Neutrophil (primary cell): ENCODE measurements at regions not wholly inside any gene's neighbourhood (a gene's known extent, or its start where the extent isn't known, plus 50 kb on each side); places are given as distances from the start of the nearest gene placed in this dataset.

Experiments
- H3K27ac ChIP-seq: fragments of 200-600 bp; sonication (generic); 2 replicates; pipeline ENCODE4 v1.5.1; 2016; ENCODE audit warnings: mild to moderate bottlenecking, moderate library complexity
- H3K27me3 ChIP-seq: fragments of 200-600 bp; sonication (generic); 2 replicates; pipeline ENCODE4 v1.6.0; 2016; ENCODE audit warnings: mild to moderate bottlenecking
- H3K36me3 ChIP-seq: fragments of 200-600 bp; sonication (generic); 2 replicates; pipeline ENCODE4 v1.5.1; 2017
- H3K4me1 ChIP-seq, 2 experiments: fragments of 200-600 bp in 1 of 2; sonication (generic) in 1 of 2; 1 replicate in 1 of 2; 2 replicates in 1 of 2; pipeline versions ENCODE4 v1.5.1 to v1.6.1; 2013 to 2016; ENCODE audit warnings: low read depth in 1 of 2, low read length in 1 of 2, mild to moderate bottlenecking in 1 of 2, moderate library complexity in 1 of 2; ENCODE audit not compliant: control insufficient read depth in 1 of 2, insufficient read depth in 1 of 2
- H3K4me3 ChIP-seq, 2 experiments: fragments of 200-600 bp in 1 of 2; sonication (generic) in 1 of 2; 1 replicate in 1 of 2; 2 replicates in 1 of 2; pipeline ENCODE4 v1.5.1; 2013 to 2016; ENCODE audit warnings: low read depth in 1 of 2, low read length in 1 of 2, mild to moderate bottlenecking in 1 of 2, moderate library complexity in 1 of 2
- H3K9me3 ChIP-seq: fragments of 200-600 bp; sonication (generic); 2 replicates; pipeline ENCODE4 v1.5.1; 2016
- CTCF ChIP-seq: fragments of 200-600 bp; sonication (generic); IDR thresholded peaks from 2 replicates; pipeline ENCODE4 v1.5.1; 2016; ENCODE audit warnings: antibody characterized with exemption

- no peak for TF ChIP-seq CTCF
- Histone ChIP-seq H3K9me3 (no peaks in the 10 kb centered on the region), H3K27ac (no peak overlapping the region), H3K4me1 (no peaks in the 10 kb centered on the region), H3K4me3 (no peak overlapping the region), H3K36me3 (no peaks in the 10 kb centered on the region), H3K27me3 (no peaks in the 10 kb centered on the region)
Measured at GRCh38 chr13:106736941-106737340, 169.0 kb upstream of the ARGLU1 start.

- TF ChIP-seq CTCF: no peak
Measured at GRCh38 chr13:106734198-106734597, 166.3 kb upstream of the ARGLU1 start.

GRCh38 chr13:106723036-106723435 is 155.1 kb upstream of the ARGLU1 start:
- Histone ChIP-seq H3K36me3 (no peaks in the 10 kb centered on the region), H3K4me3 (no peak overlapping the region), H3K9me3 (no peaks in the 10 kb centered on the region), H3K4me1 (no peaks in the 10 kb centered on the region), H3K27ac (no peak overlapping the region), H3K27me3 (no peaks in the 10 kb centered on the region)
- no peak for TF ChIP-seq CTCF

More at GRCh38 chr13:106734198-106734597, 166.3 kb upstream of the ARGLU1 start:
- Histone ChIP-seq H3K27me3 (no peaks in the 10 kb centered on the region), H3K9me3 (no peaks in the 10 kb centered on the region), H3K27ac (no peak overlapping the region), H3K4me3 (no peak overlapping the region), H3K36me3 (no peaks in the 10 kb centered on the region), H3K4me1 (no peaks in the 10 kb centered on the region)

GRCh38 chr13:106722620-106723019 is 154.7 kb upstream of the ARGLU1 start:
- Histone ChIP-seq H3K27me3 (no peaks in the 10 kb centered on the region), H3K4me1 (no peaks in the 10 kb centered on the region), H3K4me3 (no peak overlapping the region), H3K27ac (no peak overlapping the region), H3K36me3 (no peaks in the 10 kb centered on the region), H3K9me3 (no peaks in the 10 kb centered on the region)
- TF ChIP-seq CTCF: no peak

- no peaks in the 10 kb centered on the region for H3K27me3 ChIP-seq
- H3K4me3 ChIP-seq: no peak overlapping the region
- no peaks in the 10 kb centered on the region for H3K4me1 ChIP-seq
- no peak for TF ChIP-seq CTCF
- no peaks in the 10 kb centered on the region for H3K36me3 ChIP-seq
- H3K27ac ChIP-seq: no peak overlapping the region
- H3K9me3 ChIP-seq: no peaks in the 10 kb centered on the region
Measured at GRCh38 chr13:106721599-106721998, 153.7 kb upstream of the ARGLU1 start.
